Mesenchymal stem cell (in vitro differentiated cells and primary cell): ENCODE measurements at regions not wholly inside any gene's neighbourhood (a gene's known extent, or its start where the extent isn't known, plus 50 kb on each side); places are given as distances from the start of the nearest gene placed in this dataset.

Experiments used
- DNase-seq: peaks from one replicate; pipeline ENCODE4 v3.0.0-alpha.2; 2013
- H2AFZ ChIP-seq: one replicate; pipeline ENCODE4 v1.6.1; 2013; ENCODE audit warnings: low read depth, mild to moderate bottlenecking, control low read depth, inconsistent platforms, low read length, moderate library complexity
- H2AK5ac ChIP-seq: 2 replicates; pipeline ENCODE4 v1.6.1; 2013; ENCODE audit warnings: low read length, moderate library complexity, mild to moderate bottlenecking, inconsistent platforms; ENCODE audit not compliant: severe bottlenecking
- H2BK120ac ChIP-seq: one replicate; pipeline ENCODE4 v1.6.1; 2013; ENCODE audit warnings: low read depth, mild to moderate bottlenecking, inconsistent platforms, low read length, moderate library complexity
- H2BK12ac ChIP-seq, 2 experiments: one replicate each; pipeline ENCODE4 v1.6.1; 2013; ENCODE audit warnings: inconsistent platforms in 2 of 2, low read length in 2 of 2, mild to moderate bottlenecking in 2 of 2, moderate library complexity in 2 of 2, control low read depth in 1 of 2
- H2BK15ac ChIP-seq: one replicate; pipeline ENCODE4 v1.6.1; 2013; ENCODE audit warnings: mild to moderate bottlenecking, low read depth, inconsistent platforms; ENCODE audit not compliant: poor library complexity, severe bottlenecking
- H2BK5ac ChIP-seq: 2 replicates; pipeline ENCODE4 v1.6.1; 2013; ENCODE audit warnings: low read depth, mild to moderate bottlenecking, low read length, control low read depth, inconsistent platforms; ENCODE audit not compliant: poor library complexity, severe bottlenecking
- H3K14ac ChIP-seq, 2 experiments: one replicate each; pipeline ENCODE4 v1.6.1; 2013; ENCODE audit warnings: inconsistent platforms in 2 of 2, low read length in 2 of 2, control low read depth in 1 of 2, mild to moderate bottlenecking in 1 of 2, moderate library complexity in 1 of 2
- H3K18ac ChIP-seq, 2 experiments: one replicate each; pipeline ENCODE4 v1.6.1; 2013; ENCODE audit warnings: inconsistent platforms in 2 of 2, low read length in 2 of 2, control low read depth in 1 of 2, low read depth in 1 of 2, mild to moderate bottlenecking in 1 of 2
- H3K23ac ChIP-seq, 2 experiments: one replicate each; pipeline ENCODE4 v1.6.1; 2013; ENCODE audit warnings: inconsistent platforms in 2 of 2, low read length in 2 of 2, mild to moderate bottlenecking in 2 of 2, moderate library complexity in 2 of 2, control low read depth in 1 of 2
- H3K27ac ChIP-seq: 2 replicates; pipeline ENCODE4 v1.5.1; 2013; ENCODE audit warnings: mild to moderate bottlenecking, moderate library complexity, low read length, control low read depth, inconsistent platforms; ENCODE audit not compliant: poor library complexity, severe bottlenecking
- H3K27me3 ChIP-seq, 2 experiments: 2 replicates each; pipeline versions ENCODE4 v1.6.1 to v1.7.0; 2013; ENCODE audit warnings: low read length in 2 of 2, mild to moderate bottlenecking in 2 of 2, moderate library complexity in 2 of 2, control low read depth in 1 of 2, inconsistent platforms in 1 of 2; ENCODE audit not compliant: control insufficient read depth in 1 of 2, insufficient read depth in 1 of 2
- H3K36me3 ChIP-seq, 2 experiments: 2 replicates each; pipeline versions ENCODE4 v1.6.1 to v1.7.0; 2013; ENCODE audit warnings: low read length in 2 of 2, control low read depth in 1 of 2, inconsistent platforms in 1 of 2, low read depth in 1 of 2, mild to moderate bottlenecking in 1 of 2; ENCODE audit not compliant: insufficient read depth in 2 of 2, control insufficient read depth in 1 of 2
- H3K4ac ChIP-seq, 2 experiments: one replicate each; pipeline ENCODE4 v1.6.1; 2013; ENCODE audit warnings: inconsistent platforms in 2 of 2, low read length in 2 of 2, mild to moderate bottlenecking in 2 of 2, moderate library complexity in 2 of 2, control low read depth in 1 of 2, low read depth in 1 of 2
- H3K4me1 ChIP-seq: 2 replicates; pipeline ENCODE4 v1.6.1; 2013; ENCODE audit warnings: low read depth, low read length, control low read depth; ENCODE audit not compliant: control insufficient read depth, insufficient read depth
- H3K4me2 ChIP-seq: 2 replicates; pipeline ENCODE4 v1.6.1; 2013; ENCODE audit warnings: low read length, mild to moderate bottlenecking, inconsistent platforms; ENCODE audit not compliant: poor library complexity, severe bottlenecking
- H3K4me3 ChIP-seq, 2 experiments: 2 replicates each; pipeline versions ENCODE4 v1.5.1 to v1.7.0; 2013; ENCODE audit warnings: low read length in 2 of 2, mild to moderate bottlenecking in 2 of 2, control low read depth in 1 of 2, low read depth in 1 of 2; ENCODE audit not compliant: insufficient read depth in 1 of 2
- H3K79me1 ChIP-seq: replicated peaks from 2 replicates; pipeline ENCODE4 v1.6.1; 2013; ENCODE audit warnings: mild to moderate bottlenecking, control low read depth, low read length, inconsistent platforms; ENCODE audit not compliant: poor library complexity, severe bottlenecking
- H3K9ac ChIP-seq: 2 replicates; pipeline ENCODE4 v1.7.0; 2013; ENCODE audit warnings: mild to moderate bottlenecking, low read length, moderate library complexity
- H3K9me3 ChIP-seq: 2 replicates; pipeline ENCODE4 v1.7.0; 2013; ENCODE audit warnings: mild to moderate bottlenecking, low read length; ENCODE audit not compliant: control insufficient read depth
- H4K8ac ChIP-seq: one replicate; pipeline ENCODE4 v1.6.1; 2013; ENCODE audit warnings: inconsistent platforms, mild to moderate bottlenecking, low read length, moderate library complexity
- H4K91ac ChIP-seq: one replicate; pipeline ENCODE4 v1.6.1; 2013; ENCODE audit warnings: mild to moderate bottlenecking, low read length, inconsistent platforms
- WGBS: methylation state at CpG from one replicate; pipeline ENCODE4 v1.1.7; 2013; ENCODE audit warnings: mixed read lengths; 5-methylcytosine and 5-hydroxymethylcytosine counted together

- no peak for DNase-seq
- H3K4me3 ChIP-seq, result no peak overlapping the region
- no peak overlapping the region for H2BK15ac ChIP-seq
- WGBS, result no CpG with 5 or more reads among the region's 2 CpGs
- no peak overlapping the region for H4K91ac ChIP-seq
- H3K27me3 ChIP-seq, result no peaks in the 10 kb centered on the region
- H2AK5ac ChIP-seq, result no peak overlapping the region
- H3K9me3 ChIP-seq, result peaks cover 17% of the 10 kb centered on the region
- H2BK12ac ChIP-seq, result no peak overlapping the region
- no peak overlapping the region for H3K4ac ChIP-seq
- H3K4me2 ChIP-seq, result no peak overlapping the region
- no peak overlapping the region for H3K27ac ChIP-seq
- no peak overlapping the region for H4K8ac ChIP-seq
- no peak overlapping the region for H2BK120ac ChIP-seq
- no peak overlapping the region for H3K23ac ChIP-seq
- H3K79me1 ChIP-seq, result no peaks in the 10 kb centered on the region
- no peak overlapping the region for H3K9ac ChIP-seq
- no peak overlapping the region for H2AFZ ChIP-seq
- no peak overlapping the region for H3K18ac ChIP-seq
- H3K14ac ChIP-seq, result no peak overlapping the region
- no peak overlapping the region for H2BK5ac ChIP-seq
- no peaks in the 10 kb centered on the region for H3K36me3 ChIP-seq
- no peaks in the 10 kb centered on the region for H3K4me1 ChIP-seq
Measured at GRCh38 chr6:68256391-68256790, 378.7 kb upstream of the ADGRB3 start.

GRCh38 chr6:68252632-68253031, 382.4 kb upstream of the ADGRB3 start:
- H3K23ac ChIP-seq, result no peak overlapping the region
- 100% methylated on average over 1 of the region's 2 CpGs for WGBS
- no peak overlapping the region for H2AFZ ChIP-seq
- no peaks in the 10 kb centered on the region for H3K4me1 ChIP-seq
- H3K18ac ChIP-seq, result no peak overlapping the region
- no peak overlapping the region for H2BK120ac ChIP-seq
- DNase-seq, result no peak
- no peak overlapping the region for H2BK15ac ChIP-seq
- no peak overlapping the region for H3K4me3 ChIP-seq
- no peak overlapping the region for H4K8ac ChIP-seq
- H3K9ac ChIP-seq, result no peak overlapping the region
- H4K91ac ChIP-seq, result no peak overlapping the region
- H2BK5ac ChIP-seq, result no peak overlapping the region
- no peak overlapping the region for H3K14ac ChIP-seq
- H3K4ac ChIP-seq, result no peak overlapping the region
- no peak overlapping the region for H3K27ac ChIP-seq
- H3K4me2 ChIP-seq, result no peak overlapping the region
- H3K36me3 ChIP-seq, result no peaks in the 10 kb centered on the region
- H3K79me1 ChIP-seq, result no peaks in the 10 kb centered on the region
- H2BK12ac ChIP-seq, result no peak overlapping the region
- no peak overlapping the region for H2AK5ac ChIP-seq
- H3K9me3 ChIP-seq, result peaks cover 8% of the 10 kb centered on the region
- no peaks in the 10 kb centered on the region for H3K27me3 ChIP-seq

- H3K9me3 ChIP-seq, result peaks cover 5% of the 10 kb centered on the region
- H2BK5ac ChIP-seq, result no peak overlapping the region
- no peak overlapping the region for H3K14ac ChIP-seq
- H3K79me1 ChIP-seq, result no peaks in the 10 kb centered on the region
- H2BK15ac ChIP-seq, result no peak overlapping the region
- H3K27me3 ChIP-seq, result no peaks in the 10 kb centered on the region
- no peak overlapping the region for H3K23ac ChIP-seq
- no peak overlapping the region for H3K18ac ChIP-seq
- H3K27ac ChIP-seq, result no peak overlapping the region
- 55% methylated on average over 1 of the region's 4 CpGs for WGBS
- H2BK120ac ChIP-seq, result no peak overlapping the region
- no peak overlapping the region for H3K4me3 ChIP-seq
- H4K8ac ChIP-seq, result no peak overlapping the region
- no peak for DNase-seq
- H3K4ac ChIP-seq, result no peak overlapping the region
- H3K4me1 ChIP-seq, result no peaks in the 10 kb centered on the region
- no peaks in the 10 kb centered on the region for H3K36me3 ChIP-seq
- H2AK5ac ChIP-seq, result no peak overlapping the region
- H4K91ac ChIP-seq, result no peak overlapping the region
- no peak overlapping the region for H3K4me2 ChIP-seq
- H2AFZ ChIP-seq, result no peak overlapping the region
- no peak overlapping the region for H2BK12ac ChIP-seq
- H3K9ac ChIP-seq, result no peak overlapping the region
Measured at GRCh38 chr6:68247782-68248181, 387.3 kb upstream of the ADGRB3 start.

- H3K23ac ChIP-seq, result no peak overlapping the region
- no peak overlapping the region for H2BK12ac ChIP-seq
- H4K91ac ChIP-seq, result no peak overlapping the region
- no peak for DNase-seq
- H3K4ac ChIP-seq, result no peak overlapping the region
- H4K8ac ChIP-seq, result no peak overlapping the region
- H3K4me3 ChIP-seq, result no peak overlapping the region
- no peak overlapping the region for H3K18ac ChIP-seq
- no peak overlapping the region for H2BK15ac ChIP-seq
- no peak overlapping the region for H3K9ac ChIP-seq
- peaks cover 5% of the 10 kb centered on the region for H3K9me3 ChIP-seq
- no peak overlapping the region for H2AK5ac ChIP-seq
- no peaks in the 10 kb centered on the region for H3K36me3 ChIP-seq
- no peak overlapping the region for H3K27ac ChIP-seq
- H3K14ac ChIP-seq, result no peak overlapping the region
- no peak overlapping the region for H2AFZ ChIP-seq
- H3K79me1 ChIP-seq, result no peaks in the 10 kb centered on the region
- no peak overlapping the region for H3K4me2 ChIP-seq
- no peak overlapping the region for H2BK5ac ChIP-seq
- no peaks in the 10 kb centered on the region for H3K4me1 ChIP-seq
- no peaks in the 10 kb centered on the region for H3K27me3 ChIP-seq
- H2BK120ac ChIP-seq, result no peak overlapping the region
Measured at GRCh38 chr6:68240726-68241125, 394.4 kb upstream of the ADGRB3 start.
